ENCODE measurements at regions not wholly inside any gene's neighbourhood (a gene's known extent, or its start where the extent isn't known, plus 50 kb on each side); places are given as distances from the start of the nearest gene placed in this dataset.
A peak's percentile ranks its signal among the peaks of the same experiment; 100 is the strongest.

DNA sequence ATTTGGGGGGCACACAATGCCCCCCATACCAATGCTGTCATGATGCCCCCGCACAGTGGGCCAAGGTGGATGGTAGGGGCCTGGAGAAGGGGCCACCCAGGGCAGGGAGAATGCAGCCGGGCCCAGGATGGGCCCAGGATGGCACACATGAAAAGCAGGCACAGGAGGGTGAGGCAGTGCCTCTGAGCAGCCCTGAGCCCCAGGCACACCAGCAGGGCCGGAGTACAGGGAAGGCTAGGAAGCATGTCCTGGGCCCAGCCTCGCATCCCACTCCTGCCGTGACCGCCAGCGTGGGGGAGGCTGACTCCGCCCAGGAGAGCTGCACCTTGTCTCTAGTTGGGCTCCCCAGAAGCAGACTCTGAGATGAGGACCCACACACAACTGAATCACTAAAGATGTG is 59.3 kb upstream of the TMEM72 start:
- H3K27ac Mint-ChIP-seq (ENCODE audit: low read depth, unreplicated experiment), result no peak overlapping the region
- CTCF ChIA-PET, result interaction anchor here (0.7 to 2.5 kb wide), 2 partner anchors 12 to 1178 kb away, joined by 3 to 10 read pairs; no protein-coding TSS in a partner anchor
- H3K36me3 Mint-ChIP-seq (ENCODE audit: insufficient read depth, unreplicated experiment), result no peaks in the 10 kb centered on the region
- no peaks in the 10 kb centered on the region for H3K9me3 Mint-ChIP-seq (ENCODE audit: unreplicated experiment)
- DNase-seq (ENCODE audit: unreplicated experiment), result no peak
- TF ChIP-seq, protein P1, sequence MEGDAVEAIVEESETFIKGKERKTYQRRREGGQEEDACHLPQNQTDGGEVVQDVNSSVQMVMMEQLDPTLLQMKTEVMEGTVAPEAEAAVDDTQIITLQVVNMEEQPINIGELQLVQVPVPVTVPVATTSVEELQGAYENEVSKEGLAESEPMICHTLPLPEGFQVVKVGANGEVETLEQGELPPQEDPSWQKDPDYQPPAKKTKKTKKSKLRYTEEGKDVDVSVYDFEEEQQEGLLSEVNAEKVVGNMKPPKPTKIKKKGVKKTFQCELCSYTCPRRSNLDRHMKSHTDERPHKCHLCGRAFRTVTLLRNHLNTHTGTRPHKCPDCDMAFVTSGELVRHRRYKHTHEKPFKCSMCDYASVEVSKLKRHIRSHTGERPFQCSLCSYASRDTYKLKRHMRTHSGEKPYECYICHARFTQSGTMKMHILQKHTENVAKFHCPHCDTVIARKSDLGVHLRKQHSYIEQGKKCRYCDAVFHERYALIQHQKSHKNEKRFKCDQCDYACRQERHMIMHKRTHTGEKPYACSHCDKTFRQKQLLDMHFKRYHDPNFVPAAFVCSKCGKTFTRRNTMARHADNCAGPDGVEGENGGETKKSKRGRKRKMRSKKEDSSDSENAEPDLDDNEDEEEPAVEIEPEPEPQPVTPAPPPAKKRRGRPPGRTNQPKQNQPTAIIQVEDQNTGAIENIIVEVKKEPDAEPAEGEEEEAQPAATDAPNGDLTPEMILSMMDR (IDR thresholded peaks at IDR 0.05; ENCODE audit: unreplicated experiment), result no peak
- BruUV-seq (replicated peaks), result no TSS peak
- H3K4me1 Mint-ChIP-seq (ENCODE audit: insufficient read depth, unreplicated experiment), result peaks cover 4% of the 10 kb centered on the region
- no peak overlapping the region for H3K4me3 Mint-ChIP-seq (ENCODE audit: unreplicated experiment)
- POLR2A ChIA-PET, result no interaction called here
- no peaks in the 10 kb centered on the region for H3K27me3 Mint-ChIP-seq (ENCODE audit: insufficient read depth, unreplicated experiment)
- intact Hi-C loops (cut with micrococcal nuclease), result loop anchor here (10.0 kb wide), 1 partner anchor 387 kb away; no protein-coding TSS in a partner anchor

GRCh38 chr10:44853148-44853734 is 57.9 kb upstream of the TMEM72 start:
- Mint-ChIP-seq H3K27ac (ENCODE audit: low read depth, unreplicated experiment) (no peak overlapping the region), H3K4me1 (ENCODE audit: insufficient read depth, unreplicated experiment) (peaks cover 4% of the 10 kb centered on the region), H3K9me3 (ENCODE audit: unreplicated experiment) (no peaks in the 10 kb centered on the region), H3K4me3 (ENCODE audit: unreplicated experiment) (no peak overlapping the region), H3K36me3 (ENCODE audit: insufficient read depth, unreplicated experiment) (no peaks in the 10 kb centered on the region), H3K27me3 (ENCODE audit: insufficient read depth, unreplicated experiment) (no peaks in the 10 kb centered on the region)
- CTCF ChIA-PET, result interaction anchor here (0.9 to 2.5 kb wide), 2 partner anchors 11 to 104 kb away, joined by 3 to 10 read pairs; no protein-coding TSS in a partner anchor
- intact Hi-C loops (cut with micrococcal nuclease), result loop anchor here (10.0 kb wide), 1 partner anchor 388 kb away; no protein-coding TSS in a partner anchor
- TF ChIP-seq, protein P1 (IDR thresholded peaks at IDR 0.05; ENCODE audit: unreplicated experiment), result peak; percentile 13
- no TSS peak for BruUV-seq (replicated peaks)
- POLR2A ChIA-PET, result no interaction called here
- DNase-seq (ENCODE audit: unreplicated experiment), result peak; percentile 34

DNA sequence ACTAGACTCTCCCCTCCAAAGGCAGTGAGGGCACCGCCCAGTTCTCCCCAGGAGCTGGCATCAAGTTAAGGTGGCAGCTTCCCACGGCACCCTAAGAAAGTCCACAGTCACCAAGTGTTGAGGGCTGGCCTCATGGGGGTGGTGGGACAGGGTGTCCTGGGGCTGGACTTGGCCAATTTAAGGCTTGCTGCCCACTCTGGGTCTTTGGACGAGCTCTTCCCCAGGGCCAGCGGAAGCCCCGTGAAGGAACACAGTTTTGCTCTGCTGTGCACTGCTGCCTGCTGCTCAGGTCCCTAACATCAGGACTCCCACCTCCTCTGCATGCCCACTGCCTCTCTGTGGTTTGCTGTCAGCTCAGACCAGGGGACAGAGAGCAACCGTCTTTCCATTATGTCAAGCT is 57.3 kb upstream of the TMEM72 start:
- BruUV-seq (replicated peaks), result no TSS peak
- TF ChIP-seq, protein P1 (IDR thresholded peaks at IDR 0.05; ENCODE audit: unreplicated experiment), result no peak
- ChIA-PET POLR2A (no interaction called here), CTCF (interaction anchor here (0.9 to 2.5 kb wide), 3 partner anchors 10 to 1181 kb away, joined by 3 to 10 read pairs (median 10); no protein-coding TSS in a partner anchor)
- no peaks in the 10 kb centered on the region for H3K27me3 Mint-ChIP-seq (ENCODE audit: insufficient read depth, unreplicated experiment)
- H3K36me3 Mint-ChIP-seq (ENCODE audit: insufficient read depth, unreplicated experiment), result no peaks in the 10 kb centered on the region
- no peak overlapping the region for H3K27ac Mint-ChIP-seq (ENCODE audit: low read depth, unreplicated experiment)
- no peaks in the 10 kb centered on the region for H3K9me3 Mint-ChIP-seq (ENCODE audit: unreplicated experiment)
- H3K4me3 Mint-ChIP-seq (ENCODE audit: unreplicated experiment), result no peak overlapping the region
- H3K4me1 Mint-ChIP-seq (ENCODE audit: insufficient read depth, unreplicated experiment), result peaks cover 4% of the 10 kb centered on the region
- intact Hi-C loops (cut with micrococcal nuclease), result loop anchor here (10.0 kb wide), 1 partner anchor 389 kb away; no protein-coding TSS in a partner anchor
- no peak for DNase-seq (ENCODE audit: unreplicated experiment)

DNA sequence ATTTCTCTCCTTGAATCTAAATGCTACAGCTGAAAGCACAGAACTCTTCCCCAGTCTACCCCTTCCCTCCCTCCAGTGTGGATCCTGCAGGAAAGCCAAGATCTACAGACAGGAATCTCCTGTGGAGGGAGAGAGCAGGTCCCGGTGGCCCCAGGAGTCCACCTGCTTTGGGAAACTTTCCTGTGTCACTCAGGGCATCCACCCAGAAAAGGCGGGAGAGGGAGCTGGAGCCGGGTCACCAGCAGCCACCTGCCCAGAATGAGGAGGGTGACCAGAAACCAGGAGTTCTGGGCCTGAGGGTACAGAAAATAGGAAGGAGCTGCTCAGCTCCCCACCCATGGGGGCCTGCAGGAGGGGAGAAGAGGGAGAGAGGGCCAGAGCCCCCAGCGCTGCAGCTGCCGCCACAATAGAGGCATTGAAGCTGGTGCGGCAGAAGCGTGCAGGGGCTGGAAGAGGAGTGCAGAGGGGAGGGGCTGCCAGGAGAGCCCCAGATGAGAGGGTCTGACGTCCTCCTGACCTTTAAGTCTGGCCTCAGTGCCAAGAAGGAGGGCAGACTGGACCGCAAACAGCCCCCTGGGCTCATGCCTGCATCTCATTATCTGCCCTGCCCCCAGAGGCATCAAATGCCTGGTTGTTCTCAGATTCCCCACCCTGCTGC is 56.3 kb upstream of the TMEM72 start:
- no peaks in the 10 kb centered on the region for H3K27me3 Mint-ChIP-seq (ENCODE audit: insufficient read depth, unreplicated experiment)
- DNase-seq (ENCODE audit: unreplicated experiment), result no peak
- no peak overlapping the region for H3K27ac Mint-ChIP-seq (ENCODE audit: low read depth, unreplicated experiment)
- H3K36me3 Mint-ChIP-seq (ENCODE audit: insufficient read depth, unreplicated experiment), result no peaks in the 10 kb centered on the region
- H3K4me1 Mint-ChIP-seq (ENCODE audit: insufficient read depth, unreplicated experiment), result peaks cover 4% of the 10 kb centered on the region
- intact Hi-C loops (cut with micrococcal nuclease), result loop anchor here (5.0 to 10.0 kb wide), 2 partner anchors 390 to 468 kb away; partner anchors contain the start of gene CXCL12
- H3K9me3 Mint-ChIP-seq (ENCODE audit: unreplicated experiment), result no peaks in the 10 kb centered on the region
- H3K4me3 Mint-ChIP-seq (ENCODE audit: unreplicated experiment), result no peak overlapping the region
- ChIA-PET CTCF (interaction anchor here (1.3 kb wide), 1 partner anchor 1182 kb away, joined by 10 read pairs; no protein-coding TSS in a partner anchor), POLR2A (no interaction called here)
- BruUV-seq (replicated peaks), result no TSS peak
- TF ChIP-seq, protein P1 (IDR thresholded peaks at IDR 0.05; ENCODE audit: unreplicated experiment), result no peak

Data from MCF 10A (cell line).